OCI-LY3 (cell line): ENCODE measurements at regions not wholly inside any gene's neighbourhood (a gene's known extent, or its start where the extent isn't known, plus 50 kb on each side); places are given as distances from the start of the nearest gene placed in this dataset.

Source experiments
- H2AFZ ChIP-seq: fragments of 200-600, 300-600 bp; shearing (Covaris generic); 2 replicates; pipeline ENCODE4 v1.6.0; 2014; ENCODE audit warnings: antibody characterized with exemption, low read depth, low read length
- H3K27ac ChIP-seq: fragments of 200-600, 300-600 bp; sonication (generic); 2 replicates; pipeline ENCODE4 v1.5.1; 2014; ENCODE audit warnings: mild to moderate bottlenecking, low read length, moderate library complexity, mixed read lengths
- H3K27me3 ChIP-seq: fragments of 200-600, 300-600 bp; sonication (generic); 2 replicates; pipeline ENCODE4 v1.6.1; 2014; ENCODE audit warnings: low read depth, low read length, mixed read lengths
- H3K36me3 ChIP-seq: fragments of 200-600, 300-600 bp; sonication (generic); replicated peaks from 2 replicates; pipeline ENCODE3; 2014; ENCODE audit warnings: low read depth, low read length, mixed read lengths
- H3K4me1 ChIP-seq: fragments of 300-600, 200-600 bp; sonication (generic); 2 replicates; pipeline ENCODE4 v1.6.1; 2014; ENCODE audit warnings: low read length, mixed read lengths
- H3K4me2 ChIP-seq: fragments of 200-600, 300-600 bp; sonication (generic); 2 replicates; pipeline ENCODE4 v1.6.1; 2014; ENCODE audit warnings: low read length, mixed read lengths
- H3K4me3 ChIP-seq: fragments of 300-600, 200-600 bp; sonication (generic); 2 replicates; pipeline ENCODE4 v1.5.1; 2014; ENCODE audit warnings: antibody characterized with exemption, mild to moderate bottlenecking, low read length, moderate library complexity
- H3K79me2 ChIP-seq: fragments of 300-600, 200-600 bp; shearing (Covaris generic); 2 replicates; pipeline ENCODE4 v1.6.1; 2014; ENCODE audit warnings: mild to moderate bottlenecking, low read length, mixed read lengths
- H3K9ac ChIP-seq: fragments of 300-600, 200-600 bp; shearing (Covaris generic); 2 replicates; pipeline ENCODE4 v1.6.0; 2014; ENCODE audit warnings: mild to moderate bottlenecking, low read length, moderate library complexity
- H3K9me3 ChIP-seq: fragments of 200-600, 300-600 bp; shearing (Covaris generic); 2 replicates; pipeline ENCODE4 v1.6.1; 2014; ENCODE audit warnings: low read length, mixed read lengths; ENCODE audit not compliant: insufficient read depth
- H4K20me1 ChIP-seq: fragments of 200-600, 300-600 bp; sonication (generic); 2 replicates; pipeline ENCODE4 v1.6.1; 2016; ENCODE audit warnings: low read length, mixed read lengths; ENCODE audit not compliant: insufficient read depth
- EZH2phosphoT487 ChIP-seq: fragments of 200-600 bp; shearing (Covaris generic); IDR thresholded peaks from 2 replicates; pipeline ENCODE4 v1.6.1; 2018; ENCODE audit warnings: antibody characterized with exemption, mixed run types, low read depth
- TF ChIP-seq, protein P1 (sequence below): fragments of 200-600, 300-600 bp; sonication (generic); IDR thresholded peaks from 2 replicates; pipeline ENCODE4 v1.5.1; 2014; ENCODE audit warnings: antibody characterized with exemption, low read length, low read depth

GRCh38 chr22:48630848-48631247, 1196.8 kb downstream of the BRD1 start:
- TF ChIP-seq EZH2phosphoT487, result no peak
- TF ChIP-seq, protein P1, sequence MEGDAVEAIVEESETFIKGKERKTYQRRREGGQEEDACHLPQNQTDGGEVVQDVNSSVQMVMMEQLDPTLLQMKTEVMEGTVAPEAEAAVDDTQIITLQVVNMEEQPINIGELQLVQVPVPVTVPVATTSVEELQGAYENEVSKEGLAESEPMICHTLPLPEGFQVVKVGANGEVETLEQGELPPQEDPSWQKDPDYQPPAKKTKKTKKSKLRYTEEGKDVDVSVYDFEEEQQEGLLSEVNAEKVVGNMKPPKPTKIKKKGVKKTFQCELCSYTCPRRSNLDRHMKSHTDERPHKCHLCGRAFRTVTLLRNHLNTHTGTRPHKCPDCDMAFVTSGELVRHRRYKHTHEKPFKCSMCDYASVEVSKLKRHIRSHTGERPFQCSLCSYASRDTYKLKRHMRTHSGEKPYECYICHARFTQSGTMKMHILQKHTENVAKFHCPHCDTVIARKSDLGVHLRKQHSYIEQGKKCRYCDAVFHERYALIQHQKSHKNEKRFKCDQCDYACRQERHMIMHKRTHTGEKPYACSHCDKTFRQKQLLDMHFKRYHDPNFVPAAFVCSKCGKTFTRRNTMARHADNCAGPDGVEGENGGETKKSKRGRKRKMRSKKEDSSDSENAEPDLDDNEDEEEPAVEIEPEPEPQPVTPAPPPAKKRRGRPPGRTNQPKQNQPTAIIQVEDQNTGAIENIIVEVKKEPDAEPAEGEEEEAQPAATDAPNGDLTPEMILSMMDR, result no peak
- Histone ChIP-seq H3K4me2 (no peak overlapping the region), H2AFZ (no peak overlapping the region), H3K36me3 (no peaks in the 10 kb centered on the region), H3K27me3 (no peaks in the 10 kb centered on the region), H3K4me1 (no peaks in the 10 kb centered on the region), H3K9ac (no peak overlapping the region), H3K9me3 (no peaks in the 10 kb centered on the region), H3K4me3 (no peak overlapping the region), H3K79me2 (no peaks in the 10 kb centered on the region), H3K27ac (no peak overlapping the region), H4K20me1 (no peaks in the 10 kb centered on the region)

DNA sequence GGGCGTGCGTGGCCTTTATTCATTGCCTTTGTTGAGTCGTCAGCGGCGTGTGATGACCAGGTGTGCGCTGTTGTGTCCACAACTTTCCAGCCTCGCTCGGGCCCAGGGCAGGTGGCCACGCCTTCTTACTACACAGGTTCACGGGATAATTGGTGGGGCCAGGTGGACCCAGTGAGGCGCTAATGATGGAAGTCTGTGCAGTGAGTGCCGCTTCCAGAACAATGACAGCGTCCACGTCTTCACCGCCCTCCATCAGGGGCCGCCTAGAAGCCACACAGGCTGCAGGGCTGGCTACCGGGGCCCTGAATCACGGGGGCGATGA, 1197.3 kb downstream of the BRD1 start:
- H3K36me3 ChIP-seq, result no peaks in the 10 kb centered on the region
- H3K9ac ChIP-seq, result no peak overlapping the region
- TF ChIP-seq, protein P1, result no peak
- TF ChIP-seq EZH2phosphoT487, result no peak
- H3K27me3 ChIP-seq, result no peaks in the 10 kb centered on the region
- no peak overlapping the region for H3K4me2 ChIP-seq
- H3K9me3 ChIP-seq, result no peaks in the 10 kb centered on the region
- H2AFZ ChIP-seq, result no peak overlapping the region
- no peak overlapping the region for H3K4me3 ChIP-seq
- H3K4me1 ChIP-seq, result no peaks in the 10 kb centered on the region
- no peaks in the 10 kb centered on the region for H3K79me2 ChIP-seq
- H3K27ac ChIP-seq, result no peak overlapping the region
- no peaks in the 10 kb centered on the region for H4K20me1 ChIP-seq

DNA sequence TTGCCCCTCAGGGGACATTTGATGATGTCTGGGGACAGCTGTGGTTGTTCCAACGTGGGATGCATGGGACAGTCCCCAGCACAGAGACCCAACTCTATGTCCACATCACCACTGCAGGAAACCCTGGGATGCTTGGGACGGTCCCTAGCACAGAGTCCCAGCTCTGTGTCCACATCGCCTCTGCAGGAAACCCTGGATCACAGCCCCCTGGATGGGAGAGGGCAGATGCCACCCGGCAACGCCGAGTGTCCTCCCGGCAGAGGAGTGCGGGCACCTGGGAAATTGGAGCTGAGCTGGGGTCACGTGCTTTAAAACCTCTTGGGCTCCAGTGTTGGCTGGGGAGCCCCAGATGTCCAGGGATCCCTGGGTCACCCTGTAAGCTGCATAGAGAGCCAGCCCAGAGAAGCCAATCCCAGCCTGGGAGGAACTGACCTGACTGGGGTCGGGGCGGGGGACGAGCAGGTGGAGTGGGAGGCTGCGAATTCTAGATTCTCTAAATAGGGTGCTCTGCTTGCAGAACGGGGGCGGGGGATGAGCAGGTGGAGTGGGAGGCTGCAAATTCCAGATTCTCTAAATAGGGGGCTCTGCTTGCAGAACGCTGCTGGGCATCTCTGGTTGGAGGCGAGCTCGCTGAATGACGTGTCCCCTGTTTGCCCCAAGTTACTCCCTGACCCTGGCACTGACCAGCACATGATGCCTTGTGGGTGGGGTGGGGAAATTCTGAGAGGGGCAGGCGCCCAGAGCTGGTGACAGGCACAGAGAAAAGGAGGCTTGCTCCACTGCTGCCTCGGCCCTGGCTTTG, 1197.8 kb downstream of the BRD1 start:
- H3K9me3 ChIP-seq, result no peaks in the 10 kb centered on the region
- TF ChIP-seq, protein P1, result no peak
- no peak for TF ChIP-seq EZH2phosphoT487

DNA sequence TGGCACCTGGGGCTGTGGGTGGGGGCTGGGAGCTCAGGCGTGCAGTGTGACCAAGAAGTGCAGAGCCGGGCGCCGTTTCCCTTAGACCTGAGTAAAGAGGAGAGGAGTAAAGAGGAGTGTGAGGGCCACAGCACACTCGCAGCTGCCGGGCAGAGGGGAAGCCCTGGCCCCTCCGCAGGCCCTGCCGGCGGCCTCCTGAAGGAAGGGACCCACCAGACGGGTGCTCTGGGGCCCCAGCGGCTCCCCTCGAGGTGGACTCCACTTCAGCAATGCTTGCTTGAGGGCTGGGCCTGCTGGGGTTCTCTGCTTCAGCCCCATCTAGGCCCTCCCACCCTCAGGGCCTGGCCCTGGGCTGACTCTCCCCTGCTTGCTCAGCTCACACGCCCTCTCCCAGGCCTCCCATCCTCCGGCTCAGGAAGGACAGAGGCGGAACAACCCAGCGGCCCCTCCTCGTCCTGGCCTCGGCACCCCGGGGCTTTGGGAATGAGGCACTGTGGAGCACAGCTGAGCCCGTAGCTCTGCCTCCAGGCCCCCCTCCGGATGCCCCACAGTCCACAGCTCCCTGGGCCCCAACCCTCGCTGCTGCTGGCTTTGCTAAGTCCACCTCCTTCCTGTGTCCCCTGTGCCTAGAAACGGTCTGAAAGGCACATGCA, 1198.7 kb downstream of the BRD1 start:
- Histone ChIP-seq H3K4me1 (no peaks in the 10 kb centered on the region), H3K9me3 (no peaks in the 10 kb centered on the region), H3K4me2 (no peak overlapping the region)

More for the DNA sequence above, 1197.8 kb downstream of the BRD1 start:
- Histone ChIP-seq H3K36me3 (no peaks in the 10 kb centered on the region), H2AFZ (no peak overlapping the region), H3K79me2 (no peaks in the 10 kb centered on the region), H3K4me2 (no peak overlapping the region), H3K27ac (no peak overlapping the region), H3K4me3 (no peak overlapping the region), H3K27me3 (no peaks in the 10 kb centered on the region), H3K4me1 (no peaks in the 10 kb centered on the region), H4K20me1 (no peaks in the 10 kb centered on the region), H3K9ac (no peak overlapping the region)

More for the DNA sequence above, 1198.7 kb downstream of the BRD1 start:
- Histone ChIP-seq H3K9ac (no peak overlapping the region), H3K79me2 (no peaks in the 10 kb centered on the region), H2AFZ (no peak overlapping the region), H3K4me3 (no peak overlapping the region), H3K36me3 (no peaks in the 10 kb centered on the region), H3K27me3 (no peaks in the 10 kb centered on the region), H3K27ac (no peak overlapping the region), H4K20me1 (no peaks in the 10 kb centered on the region)
- no peak for TF ChIP-seq EZH2phosphoT487
- TF ChIP-seq, protein P1, result no peak
